Stimulated activated CD8-positive, alpha-beta memory T cell treated with anti-CD3 and anti-CD28 coated beads, Interleukin-2, amount 100 ng/mL, for 48 hours (primary cell): ENCODE measurements at regions not wholly inside any gene's neighbourhood (a gene's known extent, or its start where the extent isn't known, plus 50 kb on each side); places are given as distances from the start of the nearest gene placed in this dataset.

Source experiments
- DNase-seq, 2 donors: peaks; one replicate each; pipeline ENCODE4 v3.0.0-alpha.2; 2020; ENCODE audit warnings: low read depth in 2 of 2

DNA sequence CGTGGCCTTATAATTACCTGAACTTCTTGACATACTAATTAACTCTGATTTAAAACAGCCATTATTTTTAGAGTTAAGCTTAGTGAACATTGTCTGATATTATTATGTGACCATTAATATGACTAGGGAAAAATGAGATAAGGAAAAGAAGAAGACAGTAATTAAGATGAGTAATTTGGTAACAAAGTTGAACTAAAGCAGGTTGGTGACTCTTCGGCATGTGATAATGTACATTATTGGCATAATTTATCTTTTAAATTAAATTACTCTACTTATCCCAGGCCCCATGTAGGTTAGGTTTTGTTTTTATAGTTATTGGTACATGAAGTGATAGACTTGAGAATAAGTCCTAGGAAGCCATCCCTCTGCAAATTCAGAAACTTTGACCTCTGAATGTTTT, 249.7 kb upstream of the CFAP20DC start:
- no peak for DNase-seq

DNA sequence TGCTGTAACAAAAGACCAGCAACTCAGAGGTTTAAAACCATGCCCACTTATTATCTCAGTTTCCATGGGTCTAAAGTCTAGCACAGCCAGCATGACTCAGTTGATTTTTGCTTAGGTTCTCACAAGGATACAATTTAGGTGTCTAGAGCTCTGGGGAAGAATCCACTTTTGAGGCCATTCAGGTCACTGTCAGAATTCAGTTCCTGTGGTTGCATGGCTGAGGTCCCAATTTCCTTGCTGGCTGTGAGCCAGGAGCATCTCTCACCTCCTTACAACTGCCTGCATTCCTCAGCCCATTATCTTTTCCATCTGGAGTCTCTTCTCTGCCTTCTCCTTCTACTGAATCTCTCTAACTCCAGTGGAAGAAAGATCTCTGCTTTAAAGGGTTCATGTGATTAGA, 240.5 kb upstream of the CFAP20DC start:
- no peak for DNase-seq

DNA sequence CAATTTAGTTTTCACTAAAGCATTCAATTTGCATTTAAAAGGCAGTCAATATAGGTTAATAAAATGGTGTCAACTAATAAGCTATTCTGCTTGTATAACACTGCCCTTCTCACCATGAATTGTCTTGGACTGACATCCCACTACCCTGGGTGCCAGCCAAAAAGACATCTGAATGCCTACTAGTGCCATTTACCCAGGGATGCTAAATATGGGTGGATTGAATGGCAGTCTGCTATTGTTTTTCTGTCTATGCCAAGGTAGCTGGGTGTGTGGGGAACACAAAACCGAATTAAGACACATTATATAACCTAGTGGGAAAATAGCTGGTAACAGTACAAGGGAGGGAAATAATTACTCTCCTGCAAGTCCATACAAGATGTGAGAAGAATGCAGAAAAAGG, 240.0 kb upstream of the CFAP20DC start:
- no peak for DNase-seq

DNA sequence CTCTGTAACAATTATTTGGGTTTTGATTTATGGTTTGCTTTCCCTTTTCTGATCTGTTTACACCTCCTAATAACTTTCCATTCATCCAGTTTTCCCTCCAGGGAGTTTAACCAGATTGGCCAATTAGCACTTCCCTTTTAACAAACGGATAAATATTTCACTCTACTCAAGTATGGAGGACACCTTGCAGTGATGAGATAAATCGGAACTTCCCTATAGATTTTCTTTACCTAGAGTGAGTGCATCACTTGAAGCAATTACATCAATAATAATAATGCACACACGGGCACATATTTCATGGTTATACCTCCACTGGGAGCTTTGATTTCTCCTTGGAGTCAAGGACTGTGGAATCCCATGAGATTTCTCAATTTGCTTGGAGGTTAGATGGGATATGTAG, 239.1 kb upstream of the CFAP20DC start:
- no peak for DNase-seq

DNA sequence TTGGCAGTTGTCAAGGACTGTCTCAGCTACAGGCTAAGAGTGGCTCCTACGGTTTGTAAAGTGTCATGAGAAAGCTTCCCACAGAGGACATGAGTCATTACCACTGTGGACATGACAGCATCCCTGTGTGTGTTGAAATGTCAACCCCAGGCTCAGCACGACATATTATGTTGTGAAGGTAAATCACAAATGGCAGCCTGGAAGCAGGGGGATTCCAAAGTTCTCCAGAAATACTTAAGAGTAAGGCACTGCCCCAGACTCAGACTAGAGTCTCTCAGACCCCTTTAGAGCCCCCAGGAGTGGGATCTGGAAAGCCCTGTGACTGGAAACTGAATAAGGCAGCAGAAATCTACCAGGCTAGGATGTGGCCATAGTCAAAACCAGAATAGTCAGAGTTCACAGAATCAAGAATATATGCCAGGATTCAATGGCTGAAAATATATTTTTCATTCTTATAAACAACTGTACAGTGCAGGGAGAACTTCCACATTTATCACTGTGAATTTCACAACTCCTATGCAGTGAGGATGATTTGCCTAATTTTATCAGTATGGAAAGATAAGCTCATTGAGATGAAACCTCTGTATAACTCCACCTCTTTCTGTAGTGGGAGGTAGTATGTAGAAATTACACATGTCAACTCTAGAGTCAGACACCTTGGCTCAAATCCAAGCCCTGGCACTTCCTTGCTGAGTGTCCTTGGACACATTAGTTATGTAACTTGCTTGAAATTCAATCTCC, 237.1 kb upstream of the CFAP20DC start:
- peak; percentile 10 to 17 for DNase-seq

GRCh38 chr3:59285560-59285959, 235.7 kb upstream of the CFAP20DC start:
- no peak for DNase-seq

DNA sequence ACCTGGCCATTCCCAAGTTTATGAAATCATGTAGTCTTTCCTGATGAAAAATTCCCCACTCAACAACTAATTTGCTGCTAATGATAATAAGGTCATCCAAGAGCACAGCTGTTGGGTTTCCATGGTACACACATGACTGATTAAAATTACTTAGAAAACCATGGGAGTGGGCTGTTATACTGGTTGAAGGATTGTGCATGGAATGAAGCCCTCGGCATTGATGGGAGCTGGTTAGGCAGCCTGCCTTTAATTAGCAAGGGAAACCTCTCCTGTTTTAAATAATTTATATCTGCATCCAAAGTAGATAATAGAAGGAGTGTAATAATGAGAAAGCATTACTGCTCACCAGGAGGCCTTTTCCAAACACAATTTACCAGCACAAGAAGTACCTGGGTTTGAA, 235.1 kb upstream of the CFAP20DC start:
- DNase-seq = no peak

DNA sequence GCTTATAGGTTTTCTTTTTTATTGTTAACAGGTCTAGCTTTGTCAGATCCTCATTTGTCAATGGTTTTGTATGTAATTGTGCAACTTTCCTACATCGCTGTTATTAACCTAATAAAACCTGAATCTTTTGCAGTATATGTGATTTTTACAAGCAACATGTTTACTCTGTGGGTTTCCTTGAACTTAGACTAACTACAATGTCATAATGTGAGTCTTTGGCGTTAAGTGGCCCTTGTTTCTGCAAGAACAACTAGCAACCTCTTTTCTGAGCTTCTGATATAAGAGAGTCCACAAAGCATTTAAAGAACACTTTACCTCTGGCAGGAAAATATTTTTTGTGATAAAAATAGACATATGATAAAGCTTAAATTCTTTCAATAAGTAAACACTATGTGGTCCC, 230.3 kb upstream of the CFAP20DC start:
- DNase-seq = no peak

GRCh38 chr3:59277816-59278215, 228.0 kb upstream of the CFAP20DC start:
- DNase-seq = no peak

DNA sequence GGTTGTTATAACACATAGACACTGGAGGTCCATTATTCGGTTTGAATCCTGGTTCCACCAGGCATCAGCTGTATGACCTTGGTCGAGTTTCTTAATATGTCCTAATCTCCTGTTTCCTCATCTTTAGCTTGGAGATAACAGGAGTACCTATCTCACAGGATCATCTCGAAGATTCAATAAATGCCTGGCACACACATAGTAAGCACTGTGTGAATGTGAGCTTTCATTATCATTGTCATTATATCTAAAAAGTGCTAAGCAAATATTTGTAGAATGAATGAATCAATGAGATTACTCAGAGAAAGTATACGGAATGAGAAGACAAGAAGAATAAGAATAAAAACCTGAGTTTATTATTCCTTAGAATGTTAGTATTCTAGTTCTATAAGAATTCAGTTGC, 227.4 kb upstream of the CFAP20DC start:
- DNase-seq = no peak

DNA sequence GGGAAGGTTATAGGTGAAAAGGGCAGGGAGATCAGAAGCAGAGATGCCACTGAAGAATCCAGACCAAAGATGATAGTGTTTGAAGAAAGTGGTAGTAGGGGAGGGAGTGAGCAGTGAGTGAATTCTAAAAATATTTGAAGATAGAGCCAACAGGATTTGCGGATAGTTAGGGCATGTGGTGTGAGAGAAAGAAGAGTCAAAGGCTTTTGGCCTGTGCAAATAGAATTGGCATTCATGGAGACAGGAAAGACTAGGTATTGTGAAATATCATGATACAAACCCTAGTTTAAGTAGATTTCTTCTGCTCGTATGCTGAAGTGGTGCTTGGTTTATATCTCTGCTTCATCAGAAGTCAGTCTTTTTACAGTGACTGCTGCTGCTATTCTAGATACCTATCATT, 224.2 kb upstream of the CFAP20DC start:
- DNase-seq = no peak

DNA sequence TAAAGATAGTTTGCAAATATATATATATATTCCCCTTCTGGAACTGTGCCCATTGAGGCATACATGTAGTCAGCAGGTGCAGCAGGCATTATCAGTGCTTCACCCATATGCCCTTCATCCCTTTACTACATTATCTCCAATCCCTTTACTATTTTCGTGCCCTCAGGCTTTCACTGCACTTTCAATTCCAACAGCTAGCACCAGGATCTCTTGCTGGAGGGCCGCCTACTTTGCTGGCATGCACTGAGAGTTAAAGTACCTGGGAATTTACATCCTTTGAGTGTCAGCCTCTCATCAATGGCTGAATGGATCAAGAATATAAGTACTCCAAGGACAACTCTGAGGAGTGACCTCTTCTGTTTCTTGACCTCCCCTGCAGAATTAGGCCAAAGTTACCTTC, 222.1 kb upstream of the CFAP20DC start:
- DNase-seq = no peak

GRCh38 chr3:59270921-59271320, 221.1 kb upstream of the CFAP20DC start:
- DNase-seq = no peak

DNA sequence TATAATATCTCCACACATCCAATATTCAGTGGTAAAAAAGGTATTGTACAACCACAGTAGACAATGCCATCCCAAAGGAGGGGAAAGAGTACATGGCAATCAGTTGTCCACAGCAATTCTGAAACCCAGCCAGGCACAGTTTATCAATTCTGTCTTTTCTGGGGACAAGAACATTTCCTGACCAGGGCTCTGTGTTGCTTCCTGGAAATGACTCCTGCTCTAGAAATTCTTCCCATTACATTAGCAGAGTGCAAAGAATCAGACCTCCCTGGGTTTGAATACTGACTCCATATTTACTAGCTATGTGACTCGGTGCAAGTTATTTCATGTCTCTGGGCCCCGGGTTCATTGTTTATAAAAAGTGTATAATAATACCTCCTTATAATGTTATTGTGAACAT, 220.4 kb upstream of the CFAP20DC start:
- no peak for DNase-seq

DNA sequence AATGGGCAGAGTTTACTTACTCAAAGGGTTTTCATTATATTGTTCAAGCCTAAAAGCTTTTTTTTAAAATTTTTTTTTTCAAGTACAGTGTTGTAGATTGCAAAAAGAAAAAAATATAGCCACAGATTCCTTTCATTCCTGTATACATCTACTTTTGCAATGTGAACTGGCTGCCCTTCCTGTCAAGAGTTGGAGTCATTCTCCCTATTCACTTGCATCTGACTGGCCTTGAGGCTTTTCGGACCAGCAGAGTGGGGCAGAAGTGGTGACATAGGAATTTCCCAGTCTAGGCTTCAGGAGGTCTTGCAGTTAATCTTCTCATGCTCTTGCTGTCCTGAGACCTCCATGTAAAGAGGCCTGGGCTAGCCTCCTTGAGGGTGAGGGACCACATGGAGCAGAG, 218.3 kb upstream of the CFAP20DC start:
- DNase-seq = no peak

DNA sequence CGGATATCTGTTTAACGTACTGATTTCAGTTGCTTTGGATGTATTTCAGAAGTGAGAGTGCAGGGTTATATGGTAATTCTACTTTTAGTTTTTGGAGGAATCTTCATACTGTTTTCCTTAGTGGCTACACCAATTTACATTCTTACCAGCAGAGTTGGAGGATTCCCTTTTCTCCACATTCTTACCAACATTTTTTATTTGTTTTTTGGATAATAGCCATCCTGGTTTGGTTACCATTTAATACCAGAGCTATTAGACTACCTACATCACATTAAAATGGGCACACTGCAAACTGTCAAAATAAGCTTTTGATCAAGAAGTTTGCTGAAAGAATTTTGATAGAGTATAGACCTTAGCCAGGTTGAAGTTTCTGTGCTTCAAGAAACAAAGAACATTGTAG, 217.2 kb upstream of the CFAP20DC start:
- DNase-seq = no peak

GRCh38 chr3:59266551-59266950, 216.7 kb upstream of the CFAP20DC start:
- no peak for DNase-seq

DNA sequence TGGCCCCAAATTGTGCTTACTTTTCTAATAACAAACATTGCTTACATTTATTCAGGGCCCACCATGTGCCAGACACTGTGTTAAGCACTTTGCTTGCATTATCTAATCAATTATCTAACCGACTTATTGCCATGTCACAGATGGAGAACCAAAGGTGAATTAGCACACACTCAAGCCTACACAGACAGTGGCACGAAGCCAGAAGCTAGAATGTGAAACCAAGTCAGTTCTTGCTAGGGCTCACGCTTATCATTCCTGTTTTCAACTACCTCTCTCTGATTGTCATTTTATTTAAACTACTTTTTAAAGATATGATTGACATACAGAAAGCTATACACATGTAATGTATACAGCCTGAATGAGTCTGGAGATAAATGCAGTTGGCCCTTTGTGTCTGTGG, 215.7 kb upstream of the CFAP20DC start:
- DNase-seq = no peak

- DNase-seq = no peak
Observed at GRCh38 chr3:59264366-59264765, 214.5 kb upstream of the CFAP20DC start.

DNA sequence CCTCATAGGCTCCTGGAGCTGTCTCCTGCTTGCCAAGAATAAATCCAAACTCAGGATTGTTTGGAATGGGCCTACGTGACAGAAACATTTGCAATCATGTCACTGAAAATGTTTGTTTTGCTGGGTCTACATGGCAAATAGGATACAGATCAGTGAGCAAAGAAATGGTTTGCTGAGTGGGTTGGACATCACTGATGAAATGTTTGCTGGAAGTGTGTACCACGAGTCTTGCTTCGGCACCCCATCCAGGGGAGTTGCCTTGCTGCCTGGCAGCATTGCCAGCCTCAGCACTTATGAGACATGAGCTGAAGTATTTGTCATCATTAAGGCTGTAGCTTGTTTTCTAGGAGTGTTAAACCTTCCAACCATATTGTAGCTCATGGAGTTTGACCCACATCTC, 213.3 kb upstream of the CFAP20DC start:
- DNase-seq = no peak

GRCh38 chr3:59262076-59262498, 212.3 kb upstream of the CFAP20DC start:
- DNase-seq = no peak

GRCh38 chr3:59261009-59261408, 211.2 kb upstream of the CFAP20DC start:
- DNase-seq = no peak

GRCh38 chr3:59258550-59259260, 208.9 kb upstream of the CFAP20DC start:
- no peak for DNase-seq

DNA sequence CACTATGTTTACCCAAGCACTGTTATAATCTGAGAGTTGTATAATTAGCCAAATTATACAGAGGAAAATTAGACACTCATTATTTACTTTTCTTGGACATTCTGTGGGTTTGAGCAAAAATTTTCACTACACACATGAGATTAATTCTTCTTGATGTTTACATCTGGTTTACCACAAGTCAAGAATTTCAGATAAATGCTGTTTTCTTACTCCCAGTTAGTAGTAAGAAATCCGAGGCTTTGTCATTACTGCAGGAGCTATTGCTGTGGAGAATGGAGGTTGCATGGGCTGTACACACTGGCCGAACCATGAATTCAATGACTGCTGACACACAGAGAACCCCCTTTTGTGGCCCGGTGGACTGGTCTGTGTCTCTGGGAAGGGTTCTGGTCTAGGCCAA, 207.7 kb upstream of the CFAP20DC start:
- DNase-seq = no peak
